ENCODE measurements at regions not wholly inside any gene's neighbourhood (a gene's known extent, or its start where the extent isn't known, plus 50 kb on each side); places are given as distances from the start of the nearest gene placed in this dataset.

GRCh38 chr15:26224266-26224665, 361.1 kb upstream of the ATP10A start:
- Histone ChIP-seq H3K27ac (ENCODE audit: low read length) (no peak overlapping the region), H3K9me3 (ENCODE audit: low read length) (no peaks in the 10 kb centered on the region), H3F3A (ENCODE audit: insufficient read depth, low read length, poor library complexity, severe bottlenecking) (no peaks in the 10 kb centered on the region), H4K20me1 (ENCODE audit: insufficient read depth) (no peaks in the 10 kb centered on the region), H3K9ac (ENCODE audit: low read length) (no peak overlapping the region), H3K4me3 (ENCODE audit: low read length) (no peak overlapping the region), H3K27me3 (ENCODE audit: insufficient read depth, low read depth, low read length) (no peaks in the 10 kb centered on the region), H2AFZ (ENCODE audit: low read depth, low read length) (no peak overlapping the region), H3K36me3 (ENCODE audit: insufficient read depth, low read length) (no peaks in the 10 kb centered on the region), H3K79me2 (replicated peaks; ENCODE audit: insufficient read depth, low read length) (no peaks in the 10 kb centered on the region), H3K9me2 (ENCODE audit: insufficient read depth, low read length) (no peaks in the 10 kb centered on the region), H3K4me2 (ENCODE audit: low read length) (no peak overlapping the region)
- TF ChIP-seq MXI1 (conservative IDR thresholded peaks at IDR 0.05; ENCODE audit: poor library complexity, severe bottlenecking), result no peak
- TF ChIP-seq CTCF (IDR thresholded peaks at IDR 0.05; ENCODE audit: poor library complexity, severe bottlenecking), result no peak

GRCh38 chr15:26223720-26224119, 360.6 kb upstream of the ATP10A start:
- Histone ChIP-seq H3K27ac (ENCODE audit: low read length) (no peak overlapping the region), H3F3A (ENCODE audit: insufficient read depth, low read length, poor library complexity, severe bottlenecking) (no peaks in the 10 kb centered on the region), H3K79me2 (replicated peaks; ENCODE audit: insufficient read depth, low read length) (no peaks in the 10 kb centered on the region), H2AFZ (ENCODE audit: low read depth, low read length) (no peak overlapping the region), H3K27me3 (ENCODE audit: insufficient read depth, low read depth, low read length) (no peaks in the 10 kb centered on the region), H3K9me3 (ENCODE audit: low read length) (no peaks in the 10 kb centered on the region), H3K9ac (ENCODE audit: low read length) (no peak overlapping the region), H3K9me2 (ENCODE audit: insufficient read depth, low read length) (no peaks in the 10 kb centered on the region), H3K36me3 (ENCODE audit: insufficient read depth, low read length) (no peaks in the 10 kb centered on the region), H3K4me2 (ENCODE audit: low read length) (no peak overlapping the region), H4K20me1 (ENCODE audit: insufficient read depth) (no peaks in the 10 kb centered on the region), H3K4me3 (ENCODE audit: low read length) (no peak overlapping the region)
- no peak for TF ChIP-seq EZH2 (IDR thresholded peaks at IDR 0.05; ENCODE audit: borderline replicate concordance, insufficient read depth, low read length, poor library complexity, severe bottlenecking)
- TF ChIP-seq CTCF (IDR thresholded peaks at IDR 0.05; ENCODE audit: poor library complexity, severe bottlenecking), result peak; percentile 12
- TF ChIP-seq POLR2AphosphoS5 (IDR thresholded peaks at IDR 0.05), result peak; percentile 90
- no peak for TF ChIP-seq REST (IDR thresholded peaks at IDR 0.05; ENCODE audit: borderline replicate concordance)
- no peak for TF ChIP-seq EP300 (conservative IDR thresholded peaks at IDR 0.05; ENCODE audit: poor library complexity, severe bottlenecking)
- TF ChIP-seq SMC3 (conservative IDR thresholded peaks at IDR 0.05; ENCODE audit: poor library complexity), result no peak
- TF ChIP-seq TAF1 (IDR thresholded peaks at IDR 0.05; ENCODE audit: low read depth), result no peak

Data from neural cell (in vitro differentiated cells).